DOHH2 (cell line): ENCODE measurements at regions not wholly inside any gene's neighbourhood (a gene's known extent, or its start where the extent isn't known, plus 50 kb on each side); places are given as distances from the start of the nearest gene placed in this dataset.
"Not testable (repeated sequence)": the region's sequence is repeated elsewhere in the genome, so short reads cannot be mapped to it uniquely, and the experiment has no call there.

Source experiments
- H3F3A ChIP-seq: fragments of 200-600 bp; sonication (generic), shearing (Covaris generic); 2 replicates; pipeline ENCODE4 v1.6.0; 2016; ENCODE audit warnings: antibody characterized with exemption, mild to moderate bottlenecking; ENCODE audit not compliant: control insufficient read depth, insufficient read depth
- H3K27ac ChIP-seq: fragments of 200-600 bp; sonication (generic); 2 replicates; pipeline ENCODE4 v1.5.1; 2014; ENCODE audit warnings: low read depth, mild to moderate bottlenecking, low read length, moderate library complexity
- H3K27me3 ChIP-seq: fragments of 200-600 bp; sonication (generic); 2 replicates; pipeline ENCODE4 v1.6.1; 2014; ENCODE audit warnings: mild to moderate bottlenecking, low read length, mixed read lengths; ENCODE audit not compliant: control insufficient read depth
- H3K36me3 ChIP-seq: fragments of 200-600 bp; sonication (generic); 2 replicates; pipeline ENCODE4 v1.6.1; 2014; ENCODE audit warnings: mild to moderate bottlenecking, low read length, moderate library complexity, mixed read lengths; ENCODE audit not compliant: control insufficient read depth
- H3K4me1 ChIP-seq: fragments of 200-600 bp; sonication (generic); 2 replicates; pipeline ENCODE4 v1.6.1; 2014; ENCODE audit warnings: mild to moderate bottlenecking, low read length, mixed read lengths; ENCODE audit not compliant: control insufficient read depth
- H3K4me2 ChIP-seq: fragments of 200-600 bp; sonication (generic); 2 replicates; pipeline ENCODE4 v1.6.0; 2014; ENCODE audit warnings: mild to moderate bottlenecking, low read length, moderate library complexity
- H3K4me3 ChIP-seq: fragments of 200-600 bp; sonication (generic); 2 replicates; pipeline ENCODE4 v1.5.1; 2014; ENCODE audit warnings: mild to moderate bottlenecking, low read length, mixed read lengths
- H3K79me2 ChIP-seq: fragments of 200-600 bp; sonication (generic); 2 replicates; pipeline ENCODE4 v1.6.1; 2014; ENCODE audit warnings: mild to moderate bottlenecking, low read length, mixed read lengths; ENCODE audit not compliant: control insufficient read depth
- H3K9me2 ChIP-seq: fragments of 200-600 bp; sonication (generic); replicated peaks from 2 replicates; pipeline ENCODE4 v1.6.1; 2014; ENCODE audit warnings: mild to moderate bottlenecking, low read length, mixed read lengths; ENCODE audit not compliant: control insufficient read depth
- H3K9me3 ChIP-seq: fragments of 200-600 bp; sonication (generic); 2 replicates; pipeline ENCODE4 v1.6.1; 2014; ENCODE audit warnings: antibody characterized with exemption, low read length, mixed read lengths; ENCODE audit not compliant: control insufficient read depth, insufficient read depth
- H4K20me1 ChIP-seq: fragments of 200-600 bp; sonication (generic); 2 replicates; pipeline ENCODE4 v1.6.0; 2014; ENCODE audit warnings: low read depth, mild to moderate bottlenecking, antibody characterized with exemption, low read length, moderate library complexity; ENCODE audit not compliant: control insufficient read depth, insufficient read depth
- CTCF ChIP-seq: fragments of 200-600 bp; sonication (generic); IDR thresholded peaks from one replicate; pipeline ENCODE4 v1.5.1; 2014; ENCODE audit warnings: antibody characterized with exemption, mild to moderate bottlenecking, low read depth, low read length; ENCODE audit not compliant: poor library complexity, severe bottlenecking
- EZH2phosphoT487 ChIP-seq: fragments of 200-600 bp; sonication (generic); IDR thresholded peaks from 2 replicates; pipeline ENCODE4 v1.6.1; 2017; ENCODE audit warnings: borderline replicate concordance, mild to moderate bottlenecking, antibody characterized with exemption, low read length, moderate library complexity, mixed read lengths

GRCh38 chr5:84709075-84709474 lies 324.4 kb upstream of the EDIL3 start:
- Histone ChIP-seq H3K4me2 (no peak overlapping the region), H3K36me3 (no peaks in the 10 kb centered on the region), H3F3A (no peaks in the 10 kb centered on the region), H3K79me2 (no peaks in the 10 kb centered on the region), H3K9me3 (no peaks in the 10 kb centered on the region), H3K4me1 (no peaks in the 10 kb centered on the region), H3K9me2 (no peaks in the 10 kb centered on the region), H4K20me1 (no peaks in the 10 kb centered on the region), H3K4me3 (no peak overlapping the region), H3K27ac (no peak overlapping the region), H3K27me3 (no peaks in the 10 kb centered on the region)
- TF ChIP-seq CTCF, result no peak
- TF ChIP-seq EZH2phosphoT487, result no peak

GRCh38 chr5:84706678-84707641 lies 322.3 kb upstream of the EDIL3 start:
- Histone ChIP-seq H3F3A (no peaks in the 10 kb centered on the region), H3K27ac (no peak overlapping the region), H4K20me1 (no peaks in the 10 kb centered on the region), H3K9me2 (no peaks in the 10 kb centered on the region), H3K4me2 (no peak overlapping the region), H3K9me3 (no peaks in the 10 kb centered on the region), H3K27me3 (no peaks in the 10 kb centered on the region), H3K36me3 (no peaks in the 10 kb centered on the region), H3K4me3 (no peak overlapping the region), H3K79me2 (no peaks in the 10 kb centered on the region), H3K4me1 (no peaks in the 10 kb centered on the region)
- TF ChIP-seq EZH2phosphoT487, result no peak
- no peak for TF ChIP-seq CTCF

- not testable (repeated sequence) for H3K79me2 ChIP-seq, H3K4me1 ChIP-seq, H3K4me3 ChIP-seq, H3K27me3 ChIP-seq, H3K9me2 ChIP-seq, H3K36me3 ChIP-seq, H3F3A ChIP-seq, H4K20me1 ChIP-seq, H3K9me3 ChIP-seq, H3K27ac ChIP-seq, H3K4me2 ChIP-seq
Observed at GRCh38 chr5:84700545-84700944, 315.9 kb upstream of the EDIL3 start.

GRCh38 chr5:84696651-84697050 lies 312.0 kb upstream of the EDIL3 start:
- no peak overlapping the region for H3K4me2 ChIP-seq
- no peaks in the 10 kb centered on the region for H4K20me1 ChIP-seq
- H3K27ac ChIP-seq, result no peak overlapping the region
- H3F3A ChIP-seq, result no peaks in the 10 kb centered on the region
- H3K79me2 ChIP-seq, result no peaks in the 10 kb centered on the region
- TF ChIP-seq CTCF, result no peak
- TF ChIP-seq EZH2phosphoT487, result no peak
- no peaks in the 10 kb centered on the region for H3K9me2 ChIP-seq
- H3K27me3 ChIP-seq, result no peaks in the 10 kb centered on the region
- H3K4me3 ChIP-seq, result no peak overlapping the region
- no peaks in the 10 kb centered on the region for H3K4me1 ChIP-seq
- no peaks in the 10 kb centered on the region for H3K9me3 ChIP-seq
- no peaks in the 10 kb centered on the region for H3K36me3 ChIP-seq
